WERI-Rb-1 (cell line): ENCODE measurements at regions not wholly inside any gene's neighbourhood (a gene's known extent, or its start where the extent isn't known, plus 50 kb on each side); places are given as distances from the start of the nearest gene placed in this dataset.

ENCODE experiments used
- DNase-seq: peaks from one replicate; pipeline ENCODE4 v3.0.0-alpha.2; 2020
- H3K27ac ChIP-seq: fragments of 250-450 bp; sonication (Bioruptor Pico); 2 replicates; pipeline ENCODE4 v1.5.1; 2020; ENCODE audit warnings: mild to moderate bottlenecking, moderate library complexity
- H3K27me3 ChIP-seq: fragments of 250-450 bp; sonication (Bioruptor Pico); 2 replicates; pipeline ENCODE4 v1.5.1; 2021; ENCODE audit warnings: mild to moderate bottlenecking, low read depth, moderate library complexity; ENCODE audit not compliant: insufficient read depth, severe bottlenecking
- H3K36me3 ChIP-seq: fragments of 250-450 bp; sonication (Bioruptor Pico); 2 replicates; pipeline ENCODE4 v1.5.1; 2020; ENCODE audit warnings: mild to moderate bottlenecking, moderate library complexity
- H3K4me3 ChIP-seq: 2 replicates; pipeline ENCODE4 v1.5.1; 2011; ENCODE audit warnings: low read depth, mild to moderate bottlenecking, control low read depth, low read length
- H3K9me3 ChIP-seq: fragments of 250-450 bp; sonication (Bioruptor Pico); 2 replicates; pipeline ENCODE4 v1.5.1; 2021; ENCODE audit warnings: mild to moderate bottlenecking, moderate library complexity; ENCODE audit not compliant: severe bottlenecking
- CTCF ChIP-seq: IDR thresholded peaks from 2 replicates; pipeline ENCODE4 v1.5.1; 2011; ENCODE audit warnings: low read depth, mild to moderate bottlenecking, control low read depth, inconsistent platforms, low read length

DNA sequence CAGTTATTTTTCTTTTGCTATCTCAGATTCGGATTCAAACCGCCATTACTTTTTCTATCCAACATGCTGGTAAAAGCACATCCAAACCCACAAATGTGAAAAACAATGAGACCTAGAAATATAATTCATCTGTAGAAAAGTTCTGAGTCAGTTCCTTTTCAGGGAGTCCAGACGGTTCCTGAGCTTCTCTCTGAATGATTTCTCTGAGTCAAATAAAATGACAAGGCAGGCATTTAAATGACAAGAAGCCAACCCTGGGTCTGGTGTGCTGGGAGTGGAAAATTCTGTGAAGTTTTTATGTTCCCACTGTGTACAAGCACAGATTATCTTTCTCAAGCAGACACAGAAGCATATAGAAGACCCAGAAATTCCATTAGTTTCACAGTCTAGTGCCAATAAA is 96.3 kb upstream of the ANKRD1 start:
- Histone ChIP-seq H3K9me3 (no peaks in the 10 kb centered on the region), H3K4me3 (no peak overlapping the region), H3K36me3 (no peaks in the 10 kb centered on the region), H3K27me3 (no peaks in the 10 kb centered on the region), H3K27ac (no peak overlapping the region)
- no peak for DNase-seq
- no peak for TF ChIP-seq CTCF

DNA sequence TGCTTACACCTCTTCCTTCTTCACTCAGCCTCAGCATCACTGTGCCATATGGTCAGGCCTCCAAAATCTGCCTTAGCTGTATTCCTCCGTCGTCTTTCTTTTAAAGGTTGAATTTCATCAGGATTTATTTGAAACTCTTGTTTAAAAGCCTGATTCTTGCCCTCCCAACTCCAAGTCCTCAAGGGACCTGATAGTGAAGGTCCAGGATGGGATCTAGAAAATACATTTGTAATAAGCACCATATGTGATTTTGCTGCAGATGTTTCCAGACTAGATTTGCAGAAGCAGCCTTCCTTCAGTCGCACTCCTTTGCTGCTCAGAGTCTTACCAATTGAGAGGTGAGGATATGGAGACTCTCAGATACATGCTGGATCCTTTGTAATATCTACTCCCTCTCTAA is 101.0 kb upstream of the ANKRD1 start:
- DNase-seq = no peak
- H3K9me3 ChIP-seq = no peaks in the 10 kb centered on the region
- H3K27me3 ChIP-seq = no peaks in the 10 kb centered on the region
- H3K27ac ChIP-seq = no peak overlapping the region
- H3K4me3 ChIP-seq = no peak overlapping the region
- no peak for TF ChIP-seq CTCF
- H3K36me3 ChIP-seq = no peaks in the 10 kb centered on the region

- Histone ChIP-seq H3K4me3 (no peak overlapping the region), H3K27me3 (no peaks in the 10 kb centered on the region), H3K36me3 (no peaks in the 10 kb centered on the region), H3K27ac (no peak overlapping the region), H3K9me3 (no peaks in the 10 kb centered on the region)
- DNase-seq = no peak
- no peak for TF ChIP-seq CTCF
Observed at GRCh38 chr10:91022390-91022789, 101.5 kb upstream of the ANKRD1 start.

DNA sequence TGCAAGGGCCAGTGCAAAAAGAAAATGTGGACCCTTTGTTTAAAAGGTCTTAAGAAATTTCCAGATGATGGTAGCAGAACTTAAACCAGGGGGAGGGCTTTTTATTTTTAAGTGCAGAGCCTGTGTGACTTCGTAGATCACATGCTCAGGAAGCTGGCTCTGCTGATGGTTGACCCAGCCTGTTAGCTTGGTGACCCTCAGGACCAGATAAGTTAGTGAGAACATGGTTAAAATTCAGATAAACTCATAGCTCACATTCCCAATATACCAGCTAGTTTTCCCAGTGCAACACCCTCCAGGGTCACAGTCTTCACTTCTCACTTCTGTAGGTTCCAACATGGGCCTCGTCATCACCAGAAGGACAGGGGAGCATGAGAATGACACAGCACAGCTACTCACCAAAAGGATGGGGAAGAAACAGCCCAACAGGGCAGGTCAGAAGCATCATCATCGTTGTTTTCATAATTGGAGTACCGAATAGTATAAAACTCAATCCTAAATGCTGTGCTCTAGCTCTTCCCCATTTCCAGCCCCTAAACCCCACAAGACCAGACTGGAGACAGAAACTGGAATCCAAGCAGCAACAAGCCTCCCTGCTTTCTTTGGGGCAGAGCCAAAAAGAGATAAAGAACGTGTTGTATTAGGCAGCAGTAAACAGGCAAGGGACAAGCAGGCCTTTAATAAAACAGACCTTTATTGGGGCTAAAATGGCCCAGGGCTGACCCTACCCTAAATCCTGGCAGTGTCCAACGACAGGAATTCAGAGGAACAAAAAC is 102.2 kb upstream of the ANKRD1 start:
- DNase-seq = no peak
- no peak overlapping the region for H3K27ac ChIP-seq
- H3K36me3 ChIP-seq = no peaks in the 10 kb centered on the region
- H3K4me3 ChIP-seq = no peak overlapping the region
- peaks cover 1% of the 10 kb centered on the region for H3K9me3 ChIP-seq
- no peak for TF ChIP-seq CTCF
- H3K27me3 ChIP-seq = no peaks in the 10 kb centered on the region

- H3K4me3 ChIP-seq = no peak overlapping the region
Observed at GRCh38 chr10:91023700-91024398, 103.0 kb upstream of the ANKRD1 start.

More at GRCh38 chr10:91023700-91024398, 103.0 kb upstream of the ANKRD1 start:
- H3K9me3 ChIP-seq = peaks cover 3% of the 10 kb centered on the region
- TF ChIP-seq CTCF = no peak
- H3K27me3 ChIP-seq = no peaks in the 10 kb centered on the region
- DNase-seq = no peak
- H3K27ac ChIP-seq = no peak overlapping the region
- no peaks in the 10 kb centered on the region for H3K36me3 ChIP-seq
